ENCODE measurements at regions not wholly inside any gene's neighbourhood (a gene's known extent, or its start where the extent isn't known, plus 50 kb on each side); places are given as distances from the start of the nearest gene placed in this dataset.
"Not testable (repeated sequence)": the region's sequence is repeated elsewhere in the genome, so short reads cannot be mapped to it uniquely, and the experiment has no call there.

DNA sequence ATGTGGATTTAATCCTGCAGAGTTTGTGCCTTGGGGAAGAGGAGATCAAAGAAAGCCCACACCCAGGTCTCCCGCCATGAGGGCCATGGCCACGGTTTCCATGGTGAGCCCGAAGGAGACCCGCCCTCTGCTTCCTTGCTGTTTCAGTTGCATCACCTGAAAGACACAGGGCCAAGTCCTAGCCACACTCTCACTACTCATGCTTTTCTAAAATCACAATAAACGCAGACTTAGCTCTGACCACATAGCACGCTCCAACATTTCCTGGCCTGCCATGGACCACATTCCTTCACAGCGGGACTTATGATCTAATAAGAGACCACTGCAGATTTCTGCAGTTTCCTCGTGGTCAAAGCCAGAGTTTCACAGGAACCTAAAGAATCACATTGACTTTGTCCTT is 426.0 kb upstream of the NR3C2 start:
- DNase-seq (ENCODE audit: low read depth in 2 of 2), result no peak

DNA sequence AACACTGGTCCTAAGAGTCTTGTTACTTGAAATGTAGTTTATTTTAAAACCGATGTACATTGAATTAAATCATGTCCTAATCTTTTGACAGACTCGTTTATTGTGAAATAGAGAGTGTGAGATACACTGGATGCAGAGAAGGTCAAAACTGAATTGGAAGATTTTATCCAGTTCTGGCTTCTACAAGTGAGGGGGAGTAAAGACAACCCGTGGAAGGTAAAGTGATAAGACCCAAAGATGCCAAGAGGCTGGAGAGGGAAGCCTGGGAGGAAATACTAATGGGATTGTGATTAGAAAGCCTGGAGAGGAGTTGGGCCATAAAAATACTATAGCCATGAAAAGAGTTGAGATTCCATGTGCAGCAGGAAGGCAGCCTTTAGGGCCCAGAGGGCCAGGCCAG is 424.5 kb upstream of the NR3C2 start:
- DNase-seq (ENCODE audit: low read depth in 2 of 2), result no peak

- DNase-seq (ENCODE audit: low read depth in 2 of 2), result no peak
Observed at GRCh38 chr4:148857973-148858534, 415.8 kb upstream of the NR3C2 start.

GRCh38 chr4:148857239-148857972 is 415.2 kb upstream of the NR3C2 start:
- no peak for DNase-seq (ENCODE audit: low read depth in 2 of 2)

DNA sequence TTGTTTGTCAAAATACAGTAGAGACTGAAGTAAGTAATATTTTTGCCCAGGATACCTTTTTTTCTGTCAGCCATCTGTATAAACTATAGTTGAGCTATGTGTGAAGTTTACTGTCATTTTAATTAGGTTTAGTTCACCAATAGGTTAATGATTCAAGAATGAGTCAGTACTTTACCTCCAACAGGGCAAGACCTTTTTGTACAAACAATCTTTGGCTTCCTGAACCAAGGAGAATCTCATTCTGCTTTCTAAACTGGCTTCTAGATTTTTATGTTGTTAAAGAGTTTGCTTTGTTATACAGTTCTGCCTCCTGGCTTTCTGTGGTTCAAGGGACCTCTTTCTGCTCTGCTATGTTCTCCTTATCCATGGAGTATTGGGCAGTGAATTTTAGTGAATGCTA is 412.0 kb upstream of the NR3C2 start:
- DNase-seq (ENCODE audit: low read depth in 2 of 2), result no peak

DNA sequence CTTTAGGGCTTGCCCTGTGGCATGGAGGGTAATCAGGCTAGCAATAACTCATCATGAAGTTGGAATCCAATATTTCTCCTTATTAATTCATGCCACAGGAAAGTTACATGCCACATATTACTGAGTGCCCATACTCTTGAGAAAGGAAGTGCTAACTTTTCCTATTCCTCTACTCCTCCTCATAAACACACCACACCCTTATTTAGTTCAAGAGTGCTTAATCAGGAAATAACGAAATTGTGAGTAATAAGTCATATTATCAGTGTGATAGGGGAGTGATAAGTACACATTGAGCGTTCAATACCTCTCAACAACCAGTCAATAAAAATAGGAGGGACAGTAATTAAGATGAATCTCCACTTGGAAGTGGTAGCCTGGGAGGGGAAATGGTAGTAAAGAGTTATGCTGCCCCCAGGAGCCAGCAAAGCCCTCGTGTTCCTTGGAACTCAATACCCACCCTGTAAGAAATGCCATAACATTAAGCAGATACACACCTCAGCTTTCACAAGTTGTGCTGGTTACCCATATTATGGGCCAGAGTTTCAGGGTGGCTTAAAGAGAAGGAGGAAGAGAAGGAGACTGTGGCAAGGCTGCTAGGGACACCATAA is 410.0 kb upstream of the NR3C2 start:
- DNase-seq (ENCODE audit: low read depth in 2 of 2), result no peak

DNA sequence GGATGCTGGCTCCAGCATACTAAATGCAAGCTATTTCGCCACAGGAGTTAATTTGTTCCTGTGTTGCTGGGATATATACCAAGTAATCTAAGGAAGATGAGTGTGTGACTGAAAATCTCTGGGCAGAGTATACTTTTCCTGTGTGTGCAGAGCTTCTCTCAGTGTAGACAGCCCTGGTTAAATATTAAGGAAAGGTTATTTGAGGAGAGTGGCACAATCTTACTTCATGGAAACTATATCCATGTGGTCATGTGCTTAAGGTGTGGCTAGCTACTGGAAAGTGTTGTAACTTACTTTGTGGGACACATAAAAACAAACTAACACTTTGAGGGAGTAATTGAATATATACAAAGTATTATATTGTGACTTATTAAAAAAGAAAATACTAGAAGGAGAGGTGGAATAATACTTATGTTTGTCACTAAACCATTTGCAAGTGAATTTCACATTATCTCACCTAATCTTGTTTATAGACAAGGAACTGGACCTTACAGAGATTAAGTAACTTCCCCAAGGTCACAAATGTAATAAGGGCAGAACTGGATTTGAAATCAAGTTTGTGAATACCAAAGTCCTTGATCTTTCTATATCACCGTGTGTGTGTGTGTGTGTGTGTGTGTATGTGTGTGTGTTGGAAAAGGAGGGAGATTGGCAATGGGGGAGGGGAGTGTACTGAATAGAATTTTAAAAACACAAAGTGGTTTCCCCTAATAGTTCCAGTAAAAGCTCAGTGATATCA is 408.2 kb upstream of the NR3C2 start:
- DNase-seq (ENCODE audit: low read depth in 2 of 2), result no peak

DNA sequence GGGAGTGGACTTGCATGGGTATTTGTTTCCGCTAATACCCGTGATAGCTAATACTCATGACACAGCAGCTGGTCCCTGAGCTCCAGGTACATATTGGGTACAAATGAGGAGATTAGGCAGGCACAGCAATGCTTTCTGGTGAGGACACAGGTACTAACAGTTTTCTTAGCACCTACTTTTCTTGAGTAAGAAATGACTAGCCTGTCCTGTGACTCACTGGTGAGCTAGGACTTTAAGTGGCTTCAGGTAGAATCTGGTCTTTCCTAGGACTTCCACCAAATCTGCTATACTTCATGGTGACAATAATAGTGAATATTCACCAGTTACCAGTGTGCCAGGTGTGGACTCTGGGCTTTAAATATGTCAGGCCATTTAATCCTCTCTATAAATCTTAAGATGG is 407.4 kb upstream of the NR3C2 start:
- no peak for DNase-seq (ENCODE audit: low read depth in 2 of 2)

DNA sequence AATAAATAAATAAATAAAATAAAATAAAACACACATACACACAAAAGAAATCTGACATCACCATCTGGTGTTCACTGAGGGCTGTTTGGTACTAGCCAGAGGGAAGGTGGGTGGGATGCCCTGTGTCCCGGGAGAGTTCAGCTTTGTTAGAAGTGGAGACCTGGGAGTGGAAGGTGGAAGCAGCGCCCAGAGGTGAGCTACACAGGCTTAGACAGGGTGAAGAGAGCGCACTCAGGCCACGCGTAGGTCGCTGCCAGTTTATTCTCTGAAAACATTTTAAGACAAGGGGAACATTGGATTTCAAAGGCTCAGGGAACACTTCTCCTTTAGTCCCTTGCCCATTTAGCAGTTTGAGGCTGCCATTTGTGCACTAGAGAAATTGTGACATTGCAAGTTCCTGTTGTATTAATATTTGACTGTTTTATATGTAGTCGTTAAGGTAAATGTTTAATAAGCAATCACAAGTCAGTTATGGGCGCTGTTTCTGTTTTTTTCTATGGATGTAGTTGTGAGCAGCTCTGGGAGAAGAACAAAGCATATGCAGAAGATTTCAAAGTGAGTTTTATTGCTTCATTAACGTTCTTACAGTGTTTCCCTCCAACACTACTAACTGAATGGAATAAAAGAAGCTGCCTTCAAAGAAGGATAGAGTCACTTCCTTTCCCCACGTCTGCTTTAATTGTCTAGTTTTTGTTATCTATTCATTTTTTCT is 405.5 kb upstream of the NR3C2 start:
- no peak for DNase-seq (ENCODE audit: low read depth in 2 of 2)

DNA sequence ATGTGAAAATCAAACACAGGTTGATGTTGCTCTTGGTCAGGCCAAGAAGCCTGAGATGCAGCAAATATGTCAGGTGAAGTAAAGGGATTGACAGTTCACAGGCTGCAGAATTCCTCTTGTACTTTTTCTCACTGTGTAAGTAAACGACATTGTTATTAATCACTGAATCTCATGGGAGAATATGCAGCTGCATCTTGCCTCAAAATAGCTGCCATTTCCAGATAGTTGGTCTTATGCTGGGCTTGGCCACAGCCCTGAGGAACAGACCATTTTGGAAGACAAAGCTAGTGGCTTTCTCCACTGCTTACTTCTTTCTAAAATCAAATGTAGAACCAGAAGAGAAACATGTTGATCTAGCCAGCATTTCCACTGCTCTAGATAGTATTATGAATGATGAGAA is 403.4 kb upstream of the NR3C2 start:
- DNase-seq (ENCODE audit: low read depth in 2 of 2), result no peak

- DNase-seq (ENCODE audit: low read depth in 2 of 2), result no peak
Observed at GRCh38 chr4:148843625-148844024, 401.4 kb upstream of the NR3C2 start.

DNA sequence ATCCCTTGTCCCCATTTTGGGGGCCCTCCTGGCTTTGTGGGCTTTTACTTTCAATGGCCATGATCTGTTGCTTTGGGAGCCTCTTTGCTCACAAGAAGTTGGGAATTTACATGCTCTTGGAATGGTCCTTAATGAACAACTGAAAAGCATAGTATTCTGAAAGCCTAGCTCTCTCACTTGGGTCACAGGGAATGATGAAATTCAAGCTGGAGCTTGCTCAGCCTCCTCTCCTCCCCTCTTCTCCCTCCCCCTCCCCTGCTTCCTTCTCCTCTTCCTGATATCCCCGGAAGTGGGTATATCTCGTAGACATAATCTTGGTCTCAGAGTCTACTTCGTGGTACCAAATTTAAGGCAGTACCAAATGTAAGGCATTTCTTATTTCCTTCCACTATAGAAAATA is 400.6 kb upstream of the NR3C2 start:
- no peak for DNase-seq (ENCODE audit: low read depth in 2 of 2)

DNA sequence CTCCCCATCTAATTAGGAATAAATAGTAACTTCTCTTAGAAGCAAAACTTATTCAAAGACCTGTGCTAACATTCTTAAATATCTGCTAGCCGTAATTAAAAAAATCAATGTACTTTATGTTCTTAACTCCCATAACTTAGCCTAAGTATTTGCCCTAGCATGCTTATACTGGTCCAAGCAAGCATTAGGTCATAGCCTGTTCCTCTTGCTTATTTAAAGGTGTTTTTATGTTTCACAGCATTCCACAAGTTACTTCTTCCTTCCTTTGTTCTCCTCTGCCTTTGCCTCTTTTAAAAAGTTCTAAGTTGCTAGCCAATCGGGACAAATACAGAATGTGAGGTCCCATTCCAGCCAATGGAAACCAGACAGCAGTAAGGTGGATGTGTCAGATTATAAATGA is 395.4 kb upstream of the NR3C2 start:
- DNase-seq (ENCODE audit: low read depth in 2 of 2), result not testable (repeated sequence)

- DNase-seq (ENCODE audit: low read depth in 2 of 2), result no peak
Observed at GRCh38 chr4:148834804-148835631, 392.8 kb upstream of the NR3C2 start.

- DNase-seq (ENCODE audit: low read depth in 2 of 2), result no peak
Observed at GRCh38 chr4:148831945-148832344, 389.7 kb upstream of the NR3C2 start.

DNA sequence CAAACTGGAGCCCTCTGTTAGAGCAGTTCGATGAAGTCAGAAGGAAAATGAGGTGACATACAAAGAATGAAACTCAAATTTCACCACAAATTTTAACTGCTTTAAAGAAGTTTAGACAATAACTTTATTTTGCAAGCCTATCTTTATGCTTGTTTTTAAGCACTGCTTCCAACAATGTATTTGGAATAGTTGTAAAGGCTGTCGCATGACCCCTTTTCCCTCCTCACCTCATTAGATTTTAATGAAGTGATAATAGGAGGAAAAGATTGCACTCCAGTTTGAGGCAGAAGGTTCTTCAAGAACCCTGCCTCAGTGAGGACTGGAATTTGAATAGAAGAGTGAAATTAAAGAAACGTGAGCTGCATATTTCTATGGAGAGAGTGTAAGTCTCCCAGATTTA is 386.1 kb upstream of the NR3C2 start:
- DNase-seq (ENCODE audit: low read depth in 2 of 2), result no peak

GRCh38 chr4:148827781-148828180 is 385.6 kb upstream of the NR3C2 start:
- DNase-seq (ENCODE audit: low read depth in 2 of 2), result no peak

- DNase-seq (ENCODE audit: low read depth in 2 of 2), result no peak
Observed at GRCh38 chr4:148823419-148823769, 381.2 kb upstream of the NR3C2 start.

DNA sequence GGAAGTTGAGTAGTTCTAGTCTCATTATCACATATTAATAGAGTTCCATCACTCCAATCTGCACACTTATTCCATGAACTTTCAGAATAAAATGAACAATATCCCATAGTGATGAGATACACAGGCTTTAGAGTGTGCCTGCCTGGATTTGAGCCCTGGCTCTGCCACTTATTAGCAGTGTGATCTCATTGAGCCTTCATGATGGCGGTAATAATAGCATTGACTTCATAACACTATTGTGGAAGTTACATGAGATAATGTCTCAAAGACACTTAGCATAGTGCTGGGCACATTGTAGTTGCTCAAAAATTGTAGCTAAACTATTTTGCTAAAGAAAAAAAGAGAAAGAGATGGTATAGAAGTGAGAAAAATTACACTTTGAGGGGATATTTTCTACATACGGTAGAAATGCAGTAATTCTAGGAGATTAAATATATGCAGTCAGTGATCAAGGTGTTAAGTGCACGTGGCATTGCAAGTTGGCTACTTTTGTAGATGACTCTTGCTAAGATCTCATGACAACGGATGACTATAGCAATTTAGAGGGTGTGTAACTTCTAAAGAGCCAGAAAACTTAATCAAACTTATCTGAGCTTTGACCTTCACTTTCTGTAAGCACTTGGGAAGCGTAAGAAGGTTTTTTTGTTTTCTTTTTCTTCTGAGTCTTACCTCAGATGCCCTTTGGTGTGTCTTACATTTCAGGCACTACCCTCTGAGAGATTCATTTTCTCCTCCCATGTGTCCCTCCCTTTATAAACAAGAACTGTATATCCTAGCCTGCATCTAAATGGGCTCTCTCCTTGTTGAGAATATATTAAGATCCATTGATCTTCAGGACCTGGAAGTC is 380.6 kb upstream of the NR3C2 start:
- no peak for DNase-seq (ENCODE audit: low read depth in 2 of 2)

- no peak for DNase-seq (ENCODE audit: low read depth in 2 of 2)
Observed at GRCh38 chr4:148814030-148814429, 371.8 kb upstream of the NR3C2 start.

All from stimulated activated CD8-positive, alpha-beta memory T cell treated with anti-CD3 and anti-CD28 coated beads, Interleukin-2, amount 100 ng/mL, for 48 hours (primary cell).